ENCODE measurements at regions not wholly inside any gene's neighbourhood (a gene's known extent, or its start where the extent isn't known, plus 50 kb on each side); places are given as distances from the start of the nearest gene placed in this dataset.
A peak's percentile ranks its signal among the peaks of the same experiment; 100 is the strongest.
"Not testable (repeated sequence)": the region's sequence is repeated elsewhere in the genome, so short reads cannot be mapped to it uniquely, and the experiment has no call there.

- DNase-seq = no peak
These were observed 104.6 kb downstream of the MSX2 start for GRCh38 chr5:174828804-174829510.

DNA sequence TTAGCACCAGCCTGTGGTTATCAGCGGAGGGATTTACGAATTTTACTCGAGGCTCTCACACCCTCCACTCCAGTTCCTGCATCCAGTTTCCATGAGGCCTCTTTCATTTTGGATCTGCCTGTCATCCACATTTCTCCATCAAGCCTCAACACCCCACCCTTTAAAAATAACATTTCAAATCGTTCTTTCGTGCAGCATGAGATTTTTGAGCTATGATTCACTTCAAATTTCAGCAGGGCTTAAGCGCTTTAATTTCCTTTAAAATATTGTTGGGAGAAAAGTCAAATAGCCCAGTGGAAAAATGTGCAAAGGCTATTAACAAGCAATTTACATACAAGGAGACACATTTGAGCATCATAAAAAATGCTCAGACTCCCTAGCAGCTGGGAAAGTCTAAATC is 103.2 kb downstream of the MSX2 start:
- DNase-seq = no peak

DNA sequence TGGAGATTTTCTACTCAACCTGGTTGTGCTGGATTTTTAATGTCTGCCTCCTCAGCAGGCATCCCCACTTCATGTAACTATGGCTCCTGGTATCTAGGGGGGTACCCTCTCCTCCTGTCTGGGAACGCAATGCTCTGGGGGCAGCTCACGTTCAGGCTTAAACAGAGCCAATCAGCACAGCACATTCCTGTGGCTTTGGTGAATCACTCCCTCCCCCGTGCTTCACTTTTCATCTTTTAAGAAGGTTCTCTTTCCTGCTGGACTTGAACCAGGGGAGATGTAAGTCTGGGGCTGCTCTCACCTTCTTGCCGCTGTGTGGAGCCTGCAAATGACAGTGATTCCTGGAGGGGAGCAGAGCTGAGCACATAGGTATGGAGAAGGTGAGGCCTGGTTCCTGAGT is 101.2 kb downstream of the MSX2 start:
- no peak for DNase-seq

- DNase-seq = no peak
These were observed 94.0 kb downstream of the MSX2 start for GRCh38 chr5:174818430-174818829.

GRCh38 chr5:174817610-174818009 is 93.2 kb downstream of the MSX2 start:
- no peak for DNase-seq

- DNase-seq = no peak
These were observed 92.5 kb downstream of the MSX2 start for GRCh38 chr5:174816858-174817257.

DNA sequence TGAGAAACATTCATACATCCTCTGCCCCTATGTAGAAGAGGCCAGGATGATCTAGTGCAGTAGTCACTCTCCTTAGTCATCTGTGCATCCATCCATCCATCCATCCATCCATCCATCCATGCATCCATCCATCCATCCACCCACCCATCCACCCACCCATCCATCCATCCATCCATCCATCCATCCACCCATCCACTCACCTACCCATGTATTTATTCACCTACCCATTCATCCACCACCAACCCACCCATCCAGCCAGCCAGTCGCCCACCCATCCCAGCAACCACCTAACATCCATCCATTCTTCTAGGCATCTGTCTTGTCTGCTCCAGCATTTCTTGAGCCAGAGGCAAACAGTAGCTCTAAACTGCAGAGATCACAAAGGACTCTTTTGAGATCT is 87.1 kb downstream of the MSX2 start:
- DNase-seq = no peak

DNA sequence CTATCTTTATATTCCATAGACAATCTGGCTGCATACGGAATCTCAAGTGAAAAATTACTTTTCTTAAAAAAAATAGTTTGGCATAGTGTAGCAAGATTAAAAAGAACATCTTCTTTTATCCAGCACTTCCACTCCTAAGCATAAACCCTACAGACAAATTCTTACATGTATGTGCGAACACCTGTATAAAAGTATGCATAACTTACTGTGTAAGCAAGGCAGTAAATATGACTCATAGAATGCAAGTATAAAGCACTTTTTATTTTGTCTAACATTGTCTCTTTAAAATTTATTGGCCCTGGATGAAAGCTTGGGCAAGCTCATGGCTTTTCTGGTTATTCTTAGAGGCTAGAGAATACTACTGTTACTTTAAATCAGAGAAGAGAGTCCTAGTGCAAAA is 86.4 kb downstream of the MSX2 start:
- DNase-seq = no peak

- DNase-seq = no peak
These were observed 83.1 kb downstream of the MSX2 start for GRCh38 chr5:174807471-174807870.

- DNase-seq = no peak
These were observed 82.3 kb downstream of the MSX2 start for GRCh38 chr5:174806729-174807128.

DNA sequence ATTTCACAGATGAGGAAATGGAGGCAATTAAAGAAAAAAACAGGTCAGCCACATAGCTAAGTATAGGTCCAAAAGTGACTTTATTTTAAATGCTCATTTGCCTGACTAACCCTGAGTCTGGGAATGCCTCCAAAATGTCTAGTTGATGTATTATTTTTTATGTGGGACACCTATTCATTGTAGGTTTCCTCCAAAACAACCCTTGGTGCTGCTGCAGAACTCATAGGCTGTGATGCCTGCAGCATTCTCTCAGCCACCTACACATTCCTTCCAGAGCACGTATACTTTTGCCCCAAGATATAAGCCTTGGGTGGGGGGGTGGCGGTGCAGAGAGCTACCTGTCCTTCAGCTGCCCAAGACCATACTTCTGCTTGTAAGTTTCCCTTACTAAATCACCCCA is 77.4 kb downstream of the MSX2 start:
- DNase-seq = no peak

DNA sequence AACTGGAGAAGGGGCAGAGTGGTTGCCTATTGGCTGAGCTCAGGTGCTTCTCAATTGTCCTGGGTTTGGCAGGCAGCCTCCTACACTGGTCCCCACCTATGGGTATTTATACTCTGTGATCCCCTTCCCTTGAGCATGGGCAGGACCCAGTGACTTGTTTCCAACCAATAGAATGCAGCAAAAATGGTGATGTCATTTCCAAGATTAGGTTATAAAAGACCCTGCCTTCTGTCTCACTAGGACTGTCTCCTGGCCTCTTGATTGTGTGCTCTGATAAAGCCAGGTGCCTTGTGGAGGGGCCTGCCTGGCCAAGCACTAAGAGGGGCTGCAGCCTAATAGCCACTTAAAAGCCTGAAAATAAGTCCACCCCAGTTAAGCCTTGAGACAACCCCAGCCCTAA is 76.1 kb downstream of the MSX2 start:
- no peak for DNase-seq

GRCh38 chr5:174799121-174799520 is 74.7 kb downstream of the MSX2 start:
- DNase-seq = no peak

GRCh38 chr5:174798551-174798951 is 74.2 kb downstream of the MSX2 start:
- DNase-seq = no peak

GRCh38 chr5:174796711-174797192 is 72.4 kb downstream of the MSX2 start:
- no peak for DNase-seq

DNA sequence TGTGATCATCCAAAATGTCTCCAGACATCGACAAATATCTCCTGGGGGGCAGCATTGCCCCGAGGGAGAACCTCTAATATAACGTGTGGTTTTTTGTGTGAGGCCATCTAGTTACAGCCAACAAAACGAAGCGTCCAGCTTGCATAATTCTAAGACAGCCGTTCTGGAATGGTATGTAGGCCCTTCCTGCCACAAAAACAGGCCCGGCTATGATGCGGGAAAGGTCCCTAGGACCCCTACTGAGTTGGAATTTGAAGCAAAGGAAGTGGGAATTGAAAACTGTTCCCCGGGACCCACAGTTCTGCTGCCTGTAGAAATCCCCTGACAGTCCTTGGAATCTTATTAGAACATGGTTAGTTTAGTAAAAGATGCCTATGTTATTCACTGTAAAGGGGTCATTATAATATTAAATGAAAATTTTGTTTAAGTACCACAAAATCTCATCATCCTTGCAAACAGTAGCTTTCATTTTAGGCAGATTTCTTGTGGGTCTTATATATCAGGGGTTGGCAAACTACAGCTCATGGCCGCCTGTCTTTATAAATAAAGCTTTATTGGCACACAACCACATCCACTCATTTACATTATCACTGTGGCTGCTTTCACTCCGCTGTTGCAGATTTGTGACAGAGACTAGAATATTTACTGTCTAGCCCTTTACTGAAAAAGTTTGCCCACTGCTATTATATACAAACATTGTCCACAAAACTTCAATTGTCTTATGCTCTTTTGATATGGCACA is 70.7 kb downstream of the MSX2 start:
- DNase-seq = no peak

DNA sequence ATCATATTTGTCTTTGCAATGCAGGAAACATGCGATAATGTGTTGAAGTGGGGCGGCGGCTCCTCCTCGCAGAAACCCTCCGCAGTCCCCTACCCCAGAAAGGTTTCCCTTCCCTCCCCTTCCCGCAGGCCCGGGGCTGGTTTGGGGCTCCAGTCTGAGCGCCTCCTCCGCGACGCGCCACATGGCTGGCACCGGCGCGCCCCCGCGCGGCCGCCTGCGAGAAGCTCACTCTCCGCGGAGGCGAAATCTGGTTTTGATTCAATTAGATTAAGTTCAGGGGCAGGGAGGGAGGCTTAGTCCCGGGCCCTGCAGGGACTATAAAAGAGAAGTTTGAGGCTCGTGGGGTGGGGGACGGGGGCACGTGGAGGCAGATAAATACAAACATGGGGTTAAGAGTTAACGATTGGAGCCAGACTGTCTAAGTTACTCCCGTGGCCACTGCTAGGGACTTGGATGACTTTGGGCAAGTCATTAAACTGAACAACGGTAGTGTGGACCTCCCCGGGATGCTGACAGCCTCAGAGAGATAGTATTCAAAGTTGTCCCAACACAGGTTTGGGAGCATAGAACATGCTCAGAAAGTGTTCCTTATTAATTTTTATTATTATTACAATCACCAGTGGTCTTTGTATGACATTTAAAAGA is 69.4 kb downstream of the MSX2 start:
- peak; percentile 12 for DNase-seq

DNA sequence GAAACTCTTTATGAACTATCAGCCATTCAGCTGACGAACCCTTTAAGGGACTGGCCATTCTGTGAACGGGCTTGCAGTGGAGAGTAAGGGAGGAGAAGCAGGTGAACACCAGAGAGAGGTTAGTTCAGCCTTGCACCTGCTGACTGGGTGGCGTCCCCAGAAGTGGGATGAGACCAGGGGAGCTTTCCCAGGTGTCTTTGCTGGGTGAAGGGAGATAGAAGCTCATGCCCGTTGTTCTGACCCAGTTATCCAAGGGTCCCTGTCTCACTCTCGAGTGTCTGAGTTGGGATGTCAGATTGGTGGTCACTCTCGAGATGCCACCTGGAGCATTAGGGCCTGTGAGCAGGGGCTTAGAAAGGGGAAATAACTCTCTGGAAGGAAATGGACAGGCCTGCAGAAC is 68.7 kb downstream of the MSX2 start:
- no peak for DNase-seq

GRCh38 chr5:174792265-174792664 is 67.9 kb downstream of the MSX2 start:
- not testable (repeated sequence) for DNase-seq

GRCh38 chr5:174790906-174791305 is 66.5 kb downstream of the MSX2 start:
- no peak for DNase-seq

GRCh38 chr5:174789596-174789995 is 65.2 kb downstream of the MSX2 start:
- DNase-seq = no peak

DNA sequence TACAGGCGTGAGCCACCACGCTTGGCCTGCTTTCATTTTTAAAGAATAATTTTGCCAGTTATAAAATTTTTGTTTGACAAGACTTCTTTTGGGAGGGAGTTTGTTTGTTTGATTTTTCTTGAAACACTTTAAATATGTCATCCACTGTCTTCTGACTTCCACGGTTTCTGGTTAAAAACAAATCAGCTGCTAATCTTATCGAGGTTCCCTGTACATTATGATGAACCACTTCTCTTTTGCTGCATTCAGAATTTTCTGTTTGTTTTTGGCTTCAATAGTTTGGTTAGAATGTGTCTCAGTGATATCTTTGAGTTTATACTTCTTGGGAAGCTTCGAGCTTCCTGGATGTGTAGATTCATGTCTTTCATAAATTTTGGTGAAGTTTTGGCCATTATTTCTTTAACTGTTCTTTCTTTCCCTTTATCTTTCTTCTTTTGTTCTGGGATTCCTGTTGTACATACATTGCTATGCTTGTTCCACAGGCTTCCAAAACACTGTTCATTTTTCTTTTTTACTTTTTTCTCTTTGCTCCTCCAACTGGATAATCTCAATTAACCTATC is 60.8 kb downstream of the MSX2 start:
- DNase-seq = no peak

Measured in stimulated activated naive CD4-positive, alpha-beta T cell treated with Interleukin-2 at 50 U/mL for 16 hours (primary cell).